Adrenal gland (tissue), 9 donors: ENCODE measurements at regions not wholly inside any gene's neighbourhood (a gene's known extent, or its start where the extent isn't known, plus 50 kb on each side); places are given as distances from the start of the nearest gene placed in this dataset.

Experiments used
- DNase-seq, 7 donors: peaks; one replicate each; pipeline ENCODE4 v3.0.0-alpha.2; 2019 to 2020
- H3K27ac ChIP-seq, 5 donors: fragments of 200-600 bp; sonication (generic) in 4 of 5; 1 replicate in 3 of 5; 2 replicates in 2 of 5; pipeline versions ENCODE4 v1.5.1 to v1.8.0; 2016 to 2020; ENCODE audit warnings: mild to moderate bottlenecking in 1 of 5
- H3K27me3 ChIP-seq: fragments of 200-600 bp; 2 replicates; pipeline ENCODE4 v1.8.0; 2021
- H3K36me3 ChIP-seq, 2 donors: fragments of 200-600 bp; replicated peaks in 1 of 2; 1 replicate in 1 of 2; 2 replicates in 1 of 2; pipeline versions ENCODE4 v1.5.1 to v1.8.0; 2018 to 2022
- H3K4me1 ChIP-seq, 2 donors: fragments of 200-600 bp; replicated peaks in 1 of 2; 1 replicate in 1 of 2; 2 replicates in 1 of 2; pipeline versions ENCODE4 v1.5.1 to v1.8.0; 2018 to 2021
- H3K4me3 ChIP-seq, 4 donors: fragments of 200-600 bp; sonication (generic) in 3 of 4; one replicate each; pipeline ENCODE4 v1.5.1; 2016 to 2018
- H3K9me3 ChIP-seq, 3 donors: fragments of 200-600 bp; sonication (generic) in 1 of 3; replicated peaks in 1 of 3; 1 replicate in 2 of 3; 2 replicates in 1 of 3; pipeline versions ENCODE4 v1.5.1 to v1.8.0; 2016 to 2021
- CTCF ChIP-seq, 6 experiments: fragments of 450-650 bp in 4 of 6; fragments of 200-600 bp in 2 of 6; sonication (generic) in 1 of 6; IDR thresholded peaks; 1 replicate in 5 of 6; 2 replicates in 1 of 6; pipeline versions ENCODE4 v1.5.1 to v1.8.0; 2016 to 2021; ENCODE audit warnings: antibody characterized with exemption in 6 of 6, mild to moderate bottlenecking in 2 of 6, moderate library complexity in 1 of 6
- POLR2A ChIP-seq, 2 donors: fragments of 450-650 bp; IDR thresholded peaks; one replicate each; pipeline ENCODE4 v1.6.1; 2017; ENCODE audit warnings: antibody characterized with exemption in 2 of 2, mild to moderate bottlenecking in 2 of 2, moderate library complexity in 1 of 2
- WGBS, 4 donors: extraction: QIAGEN DNeasy Blood & Tissue Kit in 2 of 4; methylation state at CpG; one replicate each; pipeline versions ENCODE4 v1.1.5 to v1.1.7; 2013 to 2017; 5-methylcytosine and 5-hydroxymethylcytosine counted together
- intact Hi-C, 2 donors: fragments of 100-400 bp; cut with DNase I; formaldehyde crosslinking; loops; one replicate each; pipeline versions ENCODE4 v1.14.1 to v1.15.0; 2022 to 2023
- donor health status: healthy with polysubstance abuse.
- donor health status: Bipolar disorder and iron deficiency.
- donor health status: DM: yes; HTN: yes; CAD: no.
- donor health status: DM: no; HTN: no; CAD: no.
- donor health status: DM: no; HTN: no; CAD: no.

- DNase-seq: no peak
- TF ChIP-seq POLR2A (IDR thresholded peaks at IDR 0.05) (no peak), CTCF (IDR thresholded peaks at IDR 0.05) (no peak)
- Histone ChIP-seq H3K27me3 (no peaks in the 10 kb centered on the region), H3K27ac (no peak overlapping the region), H3K4me1 (no peaks in the 10 kb centered on the region), H3K36me3 (no peaks in the 10 kb centered on the region), H3K4me3 (no peak overlapping the region), H3K9me3 (peaks cover 0 to 5% (median 0%) of the 10 kb centered on the region in 3 donors)
- WGBS, 4 donors: 72 to 86% (median 79%) methylated on average over 3 to 4 of the region's 4 CpGs
- intact Hi-C loops: no loop called here
Measured at GRCh38 chr14:94989417-94989816, 167.9 kb downstream of the DICER1 start.

- H3K27me3 ChIP-seq: no peaks in the 10 kb centered on the region
- TF ChIP-seq POLR2A (IDR thresholded peaks at IDR 0.05) (no peak), CTCF (IDR thresholded peaks at IDR 0.05) (no peak)
- H3K36me3 ChIP-seq: no peaks in the 10 kb centered on the region
- H3K27ac ChIP-seq: no peak overlapping the region
- H3K9me3 ChIP-seq: peaks cover 0 to 5% (median 0%) of the 10 kb centered on the region in 3 donors
- no peaks in the 10 kb centered on the region for H3K4me1 ChIP-seq
- DNase-seq: no peak
- 86 to 97% (median 94%) methylated on average over 2 of the region's 2 CpGs for WGBS, 4 donors
- intact Hi-C loops: no loop called here
- no peak overlapping the region for H3K4me3 ChIP-seq
Measured at GRCh38 chr14:94987409-94987808, 169.9 kb downstream of the DICER1 start.

GRCh38 chr14:94979891-94980290 lies 177.4 kb downstream of the DICER1 start:
- Histone ChIP-seq H3K27me3 (no peaks in the 10 kb centered on the region), H3K9me3 (no peaks in the 10 kb centered on the region), H3K27ac (no peak overlapping the region), H3K36me3 (no peaks in the 10 kb centered on the region), H3K4me1 (no peaks in the 10 kb centered on the region), H3K4me3 (no peak overlapping the region)
- WGBS, 4 donors: 58 to 77% (median 72%) methylated on average over 3 of the region's 3 CpGs
- no peak for DNase-seq
- TF ChIP-seq POLR2A (IDR thresholded peaks at IDR 0.05) (no peak), CTCF (IDR thresholded peaks at IDR 0.05) (no peak)
- intact Hi-C loops: no loop called here

GRCh38 chr14:94977016-94977415 lies 180.3 kb downstream of the DICER1 start:
- H3K36me3 ChIP-seq: no peaks in the 10 kb centered on the region
- 75 to 93% (median 88%) methylated on average over 2 of the region's 2 CpGs for WGBS, 4 donors
- H3K9me3 ChIP-seq: no peaks in the 10 kb centered on the region
- no peak overlapping the region for H3K27ac ChIP-seq
- H3K4me3 ChIP-seq: no peak overlapping the region
- no peak for DNase-seq
- intact Hi-C loops: no loop called here
- no peaks in the 10 kb centered on the region for H3K4me1 ChIP-seq
- no peak for TF ChIP-seq POLR2A (IDR thresholded peaks at IDR 0.05)
- no peak for TF ChIP-seq CTCF (IDR thresholded peaks at IDR 0.05)
- no peaks in the 10 kb centered on the region for H3K27me3 ChIP-seq
